ENCODE measurements at regions not wholly inside any gene's neighbourhood (a gene's known extent, or its start where the extent isn't known, plus 50 kb on each side); places are given as distances from the start of the nearest gene placed in this dataset.
"Not testable (repeated sequence)": the region's sequence is repeated elsewhere in the genome, so short reads cannot be mapped to it uniquely, and the experiment has no call there.

- DNase-seq (ENCODE audit: low read depth in 3 of 3, low spot score in 2 of 3) = no peak
These were observed 126.9 kb upstream of the TNRC6C start for GRCh38 chr17:77831474-77832179.

GRCh38 chr17:77832180-77832560, 126.3 kb upstream of the TNRC6C start:
- DNase-seq (ENCODE audit: low read depth in 3 of 3, low spot score in 2 of 3) = no peak

GRCh38 chr17:77833769-77834168, 124.7 kb upstream of the TNRC6C start:
- DNase-seq (ENCODE audit: low read depth in 3 of 3, low spot score in 2 of 3) = no peak

GRCh38 chr17:77834170-77835115, 124.1 kb upstream of the TNRC6C start:
- DNase-seq (ENCODE audit: low read depth in 3 of 3, low spot score in 2 of 3) = no peak

GRCh38 chr17:77836557-77837041, 121.9 kb upstream of the TNRC6C start:
- no peak for DNase-seq (ENCODE audit: low read depth in 3 of 3, low spot score in 2 of 3)

GRCh38 chr17:77837072-77837471, 121.4 kb upstream of the TNRC6C start:
- DNase-seq (ENCODE audit: low read depth in 3 of 3, low spot score in 2 of 3) = not testable (repeated sequence)

GRCh38 chr17:77837917-77838316, 120.6 kb upstream of the TNRC6C start:
- DNase-seq (ENCODE audit: low read depth in 3 of 3, low spot score in 2 of 3) = no peak

GRCh38 chr17:77838748-77839697, 119.5 kb upstream of the TNRC6C start:
- no peak for DNase-seq (ENCODE audit: low read depth in 3 of 3, low spot score in 2 of 3)

- no peak for DNase-seq (ENCODE audit: low read depth in 3 of 3, low spot score in 2 of 3)
These were observed 118.6 kb upstream of the TNRC6C start for GRCh38 chr17:77839698-77840512.

GRCh38 chr17:77840513-77841165, 117.9 kb upstream of the TNRC6C start:
- no peak for DNase-seq (ENCODE audit: low read depth in 3 of 3, low spot score in 2 of 3)

- no peak for DNase-seq (ENCODE audit: low read depth in 3 of 3, low spot score in 2 of 3)
These were observed 116.6 kb upstream of the TNRC6C start for GRCh38 chr17:77841742-77842527.

GRCh38 chr17:77842528-77843147, 115.9 kb upstream of the TNRC6C start:
- DNase-seq (ENCODE audit: low read depth in 3 of 3, low spot score in 2 of 3) = no peak

GRCh38 chr17:77843255-77843895, 115.1 kb upstream of the TNRC6C start:
- DNase-seq (ENCODE audit: low read depth in 3 of 3, low spot score in 2 of 3) = not testable (repeated sequence)

GRCh38 chr17:77843896-77844295, 114.6 kb upstream of the TNRC6C start:
- DNase-seq (ENCODE audit: low read depth in 3 of 3, low spot score in 2 of 3) = no peak

GRCh38 chr17:77844681-77845080, 113.8 kb upstream of the TNRC6C start:
- DNase-seq (ENCODE audit: low read depth in 3 of 3, low spot score in 2 of 3) = no peak

- no peak for DNase-seq (ENCODE audit: low read depth in 3 of 3, low spot score in 2 of 3)
These were observed 112.8 kb upstream of the TNRC6C start for GRCh38 chr17:77845541-77846225.

GRCh38 chr17:77846531-77847085, 111.9 kb upstream of the TNRC6C start:
- no peak for DNase-seq (ENCODE audit: low read depth in 3 of 3, low spot score in 2 of 3)
